ENCODE measurements at regions not wholly inside any gene's neighbourhood (a gene's known extent, or its start where the extent isn't known, plus 50 kb on each side); places are given as distances from the start of the nearest gene placed in this dataset.
"Not testable (repeated sequence)": the region's sequence is repeated elsewhere in the genome, so short reads cannot be mapped to it uniquely, and the experiment has no call there.

DNA sequence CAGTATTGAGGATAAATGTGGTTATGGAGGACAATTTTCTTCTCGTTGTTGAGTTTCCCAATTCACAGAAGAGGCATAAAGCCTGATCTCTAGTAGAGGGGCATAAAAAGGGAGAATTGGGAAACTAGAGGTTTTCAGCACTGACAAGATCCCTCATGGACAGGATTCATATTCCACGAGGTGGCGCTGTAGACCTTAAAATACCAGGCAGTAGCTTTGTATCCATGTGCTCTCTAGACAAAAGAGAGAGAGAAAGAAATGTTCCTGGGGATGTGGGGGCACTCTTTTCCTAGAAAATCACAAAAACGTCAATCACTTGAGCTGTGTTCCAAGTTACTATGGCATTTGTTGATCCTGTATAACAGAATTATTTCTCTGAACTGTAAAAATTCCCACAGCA is 128.3 kb downstream of the MAGEE1 start:
- Histone ChIP-seq H3K9me3 (replicated peaks; ENCODE audit: control insufficient read depth, insufficient read depth, low read length) (no peaks in the 10 kb centered on the region), H3K4me2 (ENCODE audit: insufficient read depth, low read length) (no peak overlapping the region), H3K27ac (ENCODE audit: insufficient read depth, low read depth, low read length) (no peak overlapping the region), H4K20me1 (replicated peaks; ENCODE audit: control insufficient read depth, extremely low read depth, insufficient read depth, low read length) (no peaks in the 10 kb centered on the region), H3K4me3 (replicated peaks in 1 of 3; ENCODE audit: insufficient read depth in 1 of 3, low read depth in 1 of 3, low read length in 3 of 3) (no peak overlapping the region), H3K9me1 (replicated peaks; ENCODE audit: control insufficient read depth, extremely low read depth, insufficient read depth, low read length) (no peaks in the 10 kb centered on the region), H3K27me3 (ENCODE audit: control insufficient read depth in 2 of 2, insufficient read depth in 2 of 2, low read length in 2 of 2) (no peaks in the 10 kb centered on the region), H2AFZ (ENCODE audit: low read depth, low read length) (no peak overlapping the region), H3K36me3 (ENCODE audit: control insufficient read depth in 2 of 2, extremely low read depth in 1 of 2, insufficient read depth in 2 of 2, low read length in 2 of 2) (no peaks in the 10 kb centered on the region), H3K9ac (replicated peaks; ENCODE audit: extremely low read depth, insufficient read depth, low read length) (no peak overlapping the region), H3K4me1 (ENCODE audit: control insufficient read depth, extremely low read depth, insufficient read depth, low read length) (no peaks in the 10 kb centered on the region), H3K79me2 (ENCODE audit: control insufficient read depth, insufficient read depth, low read length) (no peaks in the 10 kb centered on the region)
- dilution Hi-C loops (cut with MboI; ENCODE audit: extremely low pct_ligation_motif_present, low sequenced_read_pairs) (no loop called here), intact Hi-C loops (cut with micrococcal nuclease) (loop anchor here (5.0 to 10.0 kb wide), 4 partner anchors 1041 to 1471 kb away; partner anchors contain the start of genes COX7B and MAGT1)
- DNase-seq (ENCODE audit: low read depth, low spot score) (peak; percentile 19), FAIRE-seq (peak; percentile 65)
- no TSS peak for BruUV-seq (replicated peaks)
- TF ChIP-seq, protein P1, sequence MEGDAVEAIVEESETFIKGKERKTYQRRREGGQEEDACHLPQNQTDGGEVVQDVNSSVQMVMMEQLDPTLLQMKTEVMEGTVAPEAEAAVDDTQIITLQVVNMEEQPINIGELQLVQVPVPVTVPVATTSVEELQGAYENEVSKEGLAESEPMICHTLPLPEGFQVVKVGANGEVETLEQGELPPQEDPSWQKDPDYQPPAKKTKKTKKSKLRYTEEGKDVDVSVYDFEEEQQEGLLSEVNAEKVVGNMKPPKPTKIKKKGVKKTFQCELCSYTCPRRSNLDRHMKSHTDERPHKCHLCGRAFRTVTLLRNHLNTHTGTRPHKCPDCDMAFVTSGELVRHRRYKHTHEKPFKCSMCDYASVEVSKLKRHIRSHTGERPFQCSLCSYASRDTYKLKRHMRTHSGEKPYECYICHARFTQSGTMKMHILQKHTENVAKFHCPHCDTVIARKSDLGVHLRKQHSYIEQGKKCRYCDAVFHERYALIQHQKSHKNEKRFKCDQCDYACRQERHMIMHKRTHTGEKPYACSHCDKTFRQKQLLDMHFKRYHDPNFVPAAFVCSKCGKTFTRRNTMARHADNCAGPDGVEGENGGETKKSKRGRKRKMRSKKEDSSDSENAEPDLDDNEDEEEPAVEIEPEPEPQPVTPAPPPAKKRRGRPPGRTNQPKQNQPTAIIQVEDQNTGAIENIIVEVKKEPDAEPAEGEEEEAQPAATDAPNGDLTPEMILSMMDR (IDR thresholded peaks at IDR 0.05; ENCODE audit: extremely low read depth in 1 of 2, insufficient read depth in 1 of 2, low read depth in 1 of 2, low read length in 2 of 2) = peak; percentile 8 to 25
- no peak for TF ChIP-seq POLR2AphosphoS5 (IDR thresholded peaks at IDR 0.05; ENCODE audit: insufficient read depth, low read depth, low read length)
- no peak for TF ChIP-seq GATA2 (IDR thresholded peaks at IDR 0.05; ENCODE audit: insufficient read depth, insufficient read length, low read depth, low read length)
- ChIA-PET POLR2A (no interaction called here), CTCF (interaction anchor here (0.8 to 1.6 kb wide), 8 partner anchors 954 to 1644 kb away, joined by 3 to 10 read pairs (median 6); partner anchors contain the start of gene COX7B)

- dilution Hi-C loops (cut with MboI; ENCODE audit: extremely low pct_ligation_motif_present, low sequenced_read_pairs); BruUV-seq (replicated peaks); H3K79me2 ChIP-seq (ENCODE audit: control insufficient read depth, insufficient read depth, low read length); H3K9me1 ChIP-seq (replicated peaks; ENCODE audit: control insufficient read depth, extremely low read depth, insufficient read depth, low read length); POLR2A ChIA-PET; DNase-seq (ENCODE audit: low read depth, low spot score); H3K4me2 ChIP-seq (ENCODE audit: insufficient read depth, low read length); H3K9ac ChIP-seq (replicated peaks; ENCODE audit: extremely low read depth, insufficient read depth, low read length); intact Hi-C loops (cut with micrococcal nuclease); H3K27ac ChIP-seq (ENCODE audit: insufficient read depth, low read depth, low read length); H2AFZ ChIP-seq (ENCODE audit: low read depth, low read length); H3K4me3 ChIP-seq (replicated peaks in 1 of 3; ENCODE audit: insufficient read depth in 1 of 3, low read depth in 1 of 3, low read length in 3 of 3); H3K36me3 ChIP-seq (ENCODE audit: control insufficient read depth in 2 of 2, extremely low read depth in 1 of 2, insufficient read depth in 2 of 2, low read length in 2 of 2); H3K9me3 ChIP-seq (replicated peaks; ENCODE audit: control insufficient read depth, insufficient read depth, low read length); H3K4me1 ChIP-seq (ENCODE audit: control insufficient read depth, extremely low read depth, insufficient read depth, low read length); CTCF ChIA-PET; H4K20me1 ChIP-seq (replicated peaks; ENCODE audit: control insufficient read depth, extremely low read depth, insufficient read depth, low read length); H3K27me3 ChIP-seq (ENCODE audit: control insufficient read depth in 2 of 2, insufficient read depth in 2 of 2, low read length in 2 of 2); FAIRE-seq: not testable (repeated sequence)
These were observed 137.3 kb downstream of the MAGEE1 start for GRCh38 chrX:76564842-76565241.

All from endothelial cell of umbilical vein (primary cell).